LoVo (cell line): ENCODE measurements at regions not wholly inside any gene's neighbourhood (a gene's known extent, or its start where the extent isn't known, plus 50 kb on each side); places are given as distances from the start of the nearest gene placed in this dataset.
A peak's percentile ranks its signal among the peaks of the same experiment; 100 is the strongest.

Experiments
- DNase-seq: peaks from one replicate; pipeline ENCODE4 v3.0.0-alpha.2; 2016; ENCODE audit warnings: low spot score

GRCh38 chr12:94031763-94032162 lies 116.6 kb upstream of the PLXNC1 start:
- no peak for DNase-seq

GRCh38 chr12:94032368-94032767 lies 116.0 kb upstream of the PLXNC1 start:
- DNase-seq, result no peak

DNA sequence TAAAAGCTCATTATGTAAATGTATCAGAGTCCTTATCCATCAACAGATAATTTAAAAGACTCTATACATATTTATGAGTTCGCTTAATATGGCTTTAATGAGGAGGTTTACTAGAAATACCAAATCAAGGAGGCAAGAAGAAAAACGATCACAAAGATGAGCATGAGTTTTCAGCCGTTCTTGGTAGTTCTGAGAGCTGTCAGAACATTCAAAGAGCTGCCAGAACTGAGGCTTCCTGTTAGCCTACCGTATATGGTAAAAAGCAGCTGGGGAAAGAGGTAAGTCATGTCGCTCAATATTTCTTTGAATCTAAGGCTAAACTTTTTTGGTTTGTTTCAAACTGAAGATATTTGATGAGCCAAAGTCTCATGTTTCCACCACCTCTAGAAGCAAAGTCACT lies 115.3 kb upstream of the PLXNC1 start:
- no peak for DNase-seq

- no peak for DNase-seq
Measured at GRCh38 chr12:94033784-94034183, 114.6 kb upstream of the PLXNC1 start.

DNA sequence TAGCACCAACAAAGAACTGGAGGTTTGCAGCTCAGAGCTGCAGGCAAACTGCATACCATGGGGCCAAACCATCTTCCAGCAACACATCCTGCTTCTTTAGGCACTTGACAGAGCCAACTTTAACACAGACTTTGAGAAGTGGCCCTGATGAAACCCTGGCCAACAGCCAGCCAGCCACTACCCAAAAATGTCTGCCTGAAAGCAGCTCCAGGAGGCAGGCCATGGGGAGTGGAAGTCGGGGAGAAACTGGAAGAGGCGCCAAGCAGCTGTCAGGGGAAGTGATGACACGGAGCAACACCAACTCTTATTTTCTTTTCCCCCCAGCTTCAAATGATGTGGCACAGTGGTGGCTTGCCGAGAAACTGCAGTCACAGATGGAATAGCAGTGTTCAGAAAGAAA lies 110.9 kb upstream of the PLXNC1 start:
- DNase-seq, result no peak

- DNase-seq, result no peak
Measured at GRCh38 chr12:94038605-94039004, 109.8 kb upstream of the PLXNC1 start.

DNA sequence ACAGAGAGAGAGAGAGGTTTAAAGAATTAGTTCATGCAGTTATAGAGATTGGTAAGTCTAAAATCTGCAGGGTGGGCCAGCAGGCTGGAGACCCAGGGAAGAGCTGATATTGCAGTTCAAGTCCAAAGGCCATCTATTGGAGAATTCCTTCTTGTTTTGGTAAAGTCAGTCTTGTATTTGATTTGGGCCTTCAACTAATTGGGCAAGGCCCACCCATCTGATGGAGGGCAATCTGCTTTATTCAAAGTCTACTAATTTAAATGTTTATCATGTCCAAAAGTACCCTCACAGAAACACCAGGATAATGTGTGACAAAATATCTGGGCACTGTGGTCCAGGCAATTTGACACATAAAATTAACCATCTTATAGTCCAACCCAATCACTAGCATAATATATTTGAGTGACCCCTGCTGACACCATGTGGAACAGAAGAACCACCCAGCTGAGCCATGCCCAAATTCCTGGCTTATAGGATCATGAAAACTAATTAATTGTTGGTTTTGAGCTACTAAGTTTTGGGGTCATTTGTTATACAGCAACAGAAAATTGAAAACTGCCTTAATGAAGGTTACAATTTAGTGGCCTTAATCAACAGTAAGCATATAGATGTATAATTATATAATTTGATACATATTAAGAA lies 109.1 kb upstream of the PLXNC1 start:
- DNase-seq, result no peak

GRCh38 chr12:94039914-94040313 lies 108.5 kb upstream of the PLXNC1 start:
- no peak for DNase-seq

DNA sequence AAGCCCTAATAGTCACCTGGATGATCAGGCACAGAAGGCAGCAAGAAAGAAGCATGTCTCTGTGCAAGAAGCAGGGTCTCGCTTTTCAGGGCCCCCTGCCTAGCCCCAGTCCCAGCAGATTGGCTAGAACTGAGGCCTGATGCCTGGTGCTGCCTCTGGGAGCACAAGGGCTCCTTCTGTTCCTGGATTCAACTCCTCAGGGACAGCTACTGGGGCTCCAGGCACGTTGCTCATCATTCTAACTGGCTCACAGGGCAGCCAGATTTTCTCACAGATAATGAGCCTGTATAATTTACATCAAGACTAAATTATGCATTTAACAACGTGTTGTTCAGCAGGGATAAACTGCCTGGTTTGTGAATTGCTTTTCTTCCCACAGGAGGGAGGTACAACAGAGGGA lies 106.5 kb upstream of the PLXNC1 start:
- no peak for DNase-seq

DNA sequence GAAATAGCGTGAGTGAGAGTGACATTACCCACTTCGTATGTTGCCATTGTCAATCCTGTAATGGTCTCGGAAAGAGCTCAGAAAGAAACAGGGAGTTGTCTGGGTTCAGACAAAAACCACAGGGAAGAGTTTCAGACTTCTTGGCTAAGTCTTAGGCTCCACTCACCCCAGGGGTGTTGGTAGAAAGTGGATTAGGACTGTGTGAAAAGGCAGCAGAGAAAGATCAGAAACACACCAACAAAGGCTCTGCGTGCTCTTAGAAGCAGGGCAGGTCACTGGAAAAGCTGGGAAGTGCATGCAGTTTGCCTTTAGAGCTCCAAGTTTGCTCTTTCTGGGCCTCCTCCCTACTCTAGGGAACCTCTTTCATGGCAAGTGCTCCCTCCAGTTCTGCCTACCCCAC lies 106.1 kb upstream of the PLXNC1 start:
- DNase-seq, result no peak

GRCh38 chr12:94046626-94047410 lies 101.6 kb upstream of the PLXNC1 start:
- no peak for DNase-seq

DNA sequence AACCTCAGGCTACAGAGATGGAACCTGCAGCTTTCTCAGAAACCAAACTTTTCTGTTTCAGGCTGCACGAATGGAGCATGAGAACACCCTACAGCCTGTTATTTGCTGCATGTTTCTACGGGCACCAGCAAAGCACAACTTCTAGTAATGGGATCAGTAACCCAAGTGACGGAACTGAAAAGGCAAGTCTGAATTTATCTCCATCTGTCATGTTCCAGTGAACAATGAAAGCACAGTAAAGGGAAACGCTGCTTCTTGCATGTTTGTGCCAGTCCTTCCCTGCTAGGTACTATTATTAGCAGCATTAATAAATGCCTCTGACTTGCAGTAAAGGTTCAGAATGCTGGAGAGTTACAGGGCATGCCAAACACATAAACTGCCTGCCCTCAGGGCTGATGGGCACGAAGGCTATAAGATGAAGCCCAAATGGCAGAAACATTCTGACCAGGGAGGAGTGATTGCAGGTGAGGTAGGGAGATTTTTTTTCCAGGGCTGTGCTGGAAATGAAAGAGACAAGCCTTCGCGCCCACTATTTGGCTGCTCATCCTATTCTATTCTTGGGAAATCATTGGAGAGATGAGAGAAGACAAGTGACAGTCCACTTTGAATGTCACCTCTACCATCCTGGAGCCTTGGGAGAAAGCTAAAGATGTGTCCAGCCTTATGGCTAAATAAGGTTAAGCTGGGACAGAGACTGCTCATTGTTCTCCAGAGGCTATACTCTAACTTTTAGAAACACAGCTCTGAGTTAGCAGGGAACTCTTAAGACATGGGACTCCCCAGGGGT lies 100.4 kb upstream of the PLXNC1 start:
- DNase-seq, result no peak

GRCh38 chr12:94048757-94049156 lies 99.6 kb upstream of the PLXNC1 start:
- no peak for DNase-seq

- peak; percentile 52 for DNase-seq
Measured at GRCh38 chr12:94049718-94050117, 98.7 kb upstream of the PLXNC1 start.

DNA sequence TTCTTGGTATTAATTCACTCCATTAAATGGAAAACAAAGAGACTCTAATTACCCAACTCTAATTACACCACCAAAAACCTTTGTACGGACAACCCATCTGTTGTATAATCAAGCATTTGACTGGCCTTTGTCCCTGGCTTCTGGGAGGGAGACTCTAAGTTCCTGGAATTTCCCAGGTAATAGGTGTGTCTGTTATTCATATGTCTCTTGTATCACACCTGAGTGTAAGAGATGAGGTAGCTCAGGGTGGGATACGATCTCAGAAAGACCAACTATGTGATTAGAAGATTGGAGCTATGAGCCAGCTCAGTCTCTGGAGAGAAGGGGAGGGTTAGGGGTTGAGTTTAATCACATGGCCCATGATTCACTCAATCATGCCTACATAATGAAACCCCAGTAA lies 94.7 kb upstream of the PLXNC1 start:
- DNase-seq, result no peak

GRCh38 chr12:94055528-94055927 lies 92.8 kb upstream of the PLXNC1 start:
- no peak for DNase-seq

DNA sequence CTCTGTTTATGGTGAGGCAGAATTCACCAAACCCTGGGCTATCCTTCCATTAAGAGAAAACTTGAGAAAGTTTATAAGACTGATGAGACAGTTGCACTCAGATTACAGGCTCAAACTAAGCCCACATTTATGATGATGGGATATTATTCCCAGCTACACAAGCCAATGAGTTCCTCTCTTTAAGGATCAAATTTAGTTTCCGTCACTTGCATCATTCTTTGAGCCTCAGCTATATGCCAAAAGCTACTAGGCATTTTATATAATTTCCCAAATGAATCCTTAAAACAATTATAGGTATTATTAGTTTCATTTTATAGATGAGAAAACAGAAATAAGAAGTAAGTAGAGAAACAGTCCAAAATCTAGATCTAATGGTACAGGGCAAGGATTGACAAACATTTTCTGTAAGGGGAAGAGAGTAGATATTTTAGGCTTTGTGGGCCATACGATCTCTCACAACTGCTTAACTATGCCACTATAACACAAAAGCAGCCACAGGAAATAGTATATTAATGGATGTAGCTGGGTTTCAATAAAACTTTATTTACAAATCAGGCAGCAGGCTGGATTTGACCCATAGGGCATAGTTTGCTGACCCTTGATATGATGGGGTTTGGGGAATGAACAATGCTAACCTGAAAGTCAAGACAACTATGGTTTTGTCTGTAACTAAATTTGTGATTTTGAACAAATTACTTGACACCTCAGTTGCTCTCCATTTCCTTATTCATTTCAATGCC lies 91.8 kb upstream of the PLXNC1 start:
- DNase-seq, result no peak

DNA sequence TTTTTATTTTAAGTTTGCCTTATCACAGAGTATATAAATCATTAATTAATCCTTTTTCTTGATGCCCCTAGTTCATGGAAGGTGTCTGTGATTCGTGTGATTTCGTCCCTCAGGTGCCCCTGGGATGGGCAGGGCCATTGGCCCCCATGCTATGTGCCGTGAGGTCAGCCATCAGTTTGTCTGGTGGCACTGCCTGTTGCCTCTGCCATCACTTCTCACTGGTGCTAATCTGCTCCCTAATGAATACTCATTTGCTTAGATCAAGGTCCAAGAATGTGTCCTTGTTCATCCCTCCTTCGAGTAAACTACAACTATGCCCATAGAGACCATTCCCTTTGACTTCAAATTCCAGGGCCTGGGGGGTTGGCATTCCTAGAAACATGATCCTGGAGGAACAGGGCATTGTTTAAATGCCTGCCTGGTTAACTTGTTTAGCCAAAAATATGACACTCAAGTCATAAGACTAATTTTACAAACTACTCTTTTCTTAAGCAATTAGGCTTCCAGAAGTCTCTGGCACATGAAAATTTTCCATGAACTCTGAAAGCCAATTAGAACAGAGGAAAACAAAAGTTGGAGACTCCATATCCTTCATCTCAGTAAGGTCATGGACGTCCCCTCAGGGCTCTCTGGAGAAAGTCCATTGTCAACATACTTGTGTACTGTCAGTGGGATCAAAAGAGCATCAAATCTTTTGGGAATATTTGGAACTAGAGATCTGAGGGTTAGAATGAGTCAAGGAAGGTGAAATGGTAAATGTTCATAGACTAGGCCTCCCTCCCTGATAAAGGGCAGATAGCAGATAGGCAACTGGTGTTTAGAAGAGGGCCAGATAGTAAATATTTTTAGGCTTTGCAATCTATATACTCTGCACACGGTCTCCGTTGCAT lies 90.9 kb upstream of the PLXNC1 start:
- no peak for DNase-seq

DNA sequence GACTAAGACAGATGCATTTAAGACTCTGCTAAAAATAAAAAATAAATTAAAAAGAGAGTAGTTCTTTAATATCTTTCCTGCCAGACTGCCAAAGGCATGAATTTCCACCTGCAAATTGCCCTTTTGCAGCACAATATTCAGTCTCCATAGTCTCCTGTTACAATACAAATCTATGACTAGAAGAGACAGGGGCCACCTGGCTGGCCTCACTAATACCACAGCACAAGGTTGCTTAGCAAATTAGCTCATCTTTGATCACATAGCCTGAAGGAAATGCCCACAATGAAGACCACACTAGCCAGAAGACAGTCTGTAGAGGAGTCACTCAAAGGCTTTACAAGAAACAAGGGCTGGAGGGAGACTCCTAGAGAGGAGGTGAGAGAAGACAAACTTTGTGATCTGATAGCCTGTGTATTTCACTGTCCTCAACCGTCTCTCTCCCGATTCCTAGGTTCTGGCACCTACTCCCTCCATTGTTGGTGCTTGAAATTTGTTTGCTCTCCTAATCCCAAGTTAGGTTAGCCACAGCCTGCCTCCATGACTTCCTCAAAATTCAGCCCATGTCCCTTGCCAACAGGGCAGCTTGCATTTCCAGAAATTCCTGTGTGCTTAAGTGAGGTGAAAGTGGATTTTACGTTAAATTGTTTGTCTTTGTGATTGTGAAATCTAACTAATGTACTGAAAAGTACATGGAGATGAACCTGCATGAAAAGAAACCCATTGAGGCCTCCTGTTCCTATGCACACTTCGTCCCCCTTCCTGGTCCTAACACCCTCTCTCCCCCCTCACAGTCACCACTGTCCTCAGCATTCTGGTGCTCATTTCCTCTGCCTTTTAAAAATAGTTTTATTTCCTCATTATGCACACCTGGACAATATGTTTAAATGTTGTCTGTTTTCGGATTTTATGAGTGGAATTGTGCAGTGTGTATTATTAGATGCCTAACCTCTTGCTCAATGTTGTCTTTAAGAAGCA lies 88.7 kb upstream of the PLXNC1 start:
- no peak for DNase-seq

DNA sequence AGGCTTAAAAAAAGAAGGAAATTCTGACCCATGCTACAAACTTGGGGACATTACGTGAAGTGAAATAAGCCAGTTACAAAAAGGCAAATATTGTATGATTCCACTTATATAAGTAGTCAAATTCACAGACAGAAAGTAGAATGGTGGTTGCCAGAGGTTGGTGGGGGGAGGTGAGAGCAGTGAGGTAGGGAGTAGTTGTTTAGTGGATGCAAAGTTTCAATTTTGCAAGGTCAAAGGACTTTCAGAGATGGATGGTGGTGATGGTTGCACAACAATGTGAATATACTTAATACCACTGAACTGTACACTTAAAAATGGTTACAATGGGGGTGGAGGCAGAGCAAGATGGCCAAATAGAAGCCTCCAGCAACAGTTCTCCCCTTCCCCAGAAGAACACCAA lies 86.2 kb upstream of the PLXNC1 start:
- no peak for DNase-seq
